GM19452 (cell line): ENCODE measurements at regions not wholly inside any gene's neighbourhood (a gene's known extent, or its start where the extent isn't known, plus 50 kb on each side); places are given as distances from the start of the nearest gene placed in this dataset.
A peak's percentile ranks its signal among the peaks of the same experiment; 100 is the strongest.
"Not testable (repeated sequence)": the region's sequence is repeated elsewhere in the genome, so short reads cannot be mapped to it uniquely, and the experiment has no call there.

Experiments
- ATAC-seq: cut with Tn5 transposase; IDR thresholded peaks from one replicate; pipeline ENCODE4 v1.9.1; 2021; ENCODE audit not compliant: unreplicated experiment

- ATAC-seq = no peak
Measured at GRCh38 chr3:182323126-182323700, 470.1 kb upstream of the ATP11B start.

GRCh38 chr3:182323898-182324297 is 469.4 kb upstream of the ATP11B start:
- no peak for ATAC-seq

- peak; percentile 62 for ATAC-seq
Measured at GRCh38 chr3:182325213-182325950, 467.9 kb upstream of the ATP11B start.

DNA sequence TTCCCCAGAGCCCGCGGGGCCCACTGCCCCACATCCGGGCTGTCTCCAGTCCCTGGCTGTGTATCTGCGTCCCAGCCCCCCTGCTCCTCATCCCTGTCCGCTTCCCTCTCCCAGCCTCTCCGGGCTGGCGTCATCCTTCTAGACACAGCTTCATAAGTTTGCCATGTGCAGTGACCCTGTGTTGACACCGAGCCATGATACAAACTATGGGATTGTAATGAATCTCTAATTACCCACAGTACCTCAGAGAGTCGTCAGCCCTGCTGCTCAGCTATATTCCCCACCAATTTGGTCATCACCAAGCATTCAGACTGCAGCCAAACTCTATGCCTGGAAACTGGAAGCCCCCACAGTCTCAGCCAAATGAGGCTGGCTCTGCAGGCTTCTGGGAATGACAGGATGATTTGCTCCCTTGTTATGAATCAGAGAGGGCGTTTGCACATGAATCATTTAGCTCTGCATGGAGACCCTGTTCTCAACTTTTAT is 466.1 kb upstream of the ATP11B start:
- ATAC-seq = no peak

GRCh38 chr3:182330646-182331045 is 462.7 kb upstream of the ATP11B start:
- ATAC-seq = no peak

GRCh38 chr3:182331341-182331740 is 462.0 kb upstream of the ATP11B start:
- ATAC-seq = no peak

DNA sequence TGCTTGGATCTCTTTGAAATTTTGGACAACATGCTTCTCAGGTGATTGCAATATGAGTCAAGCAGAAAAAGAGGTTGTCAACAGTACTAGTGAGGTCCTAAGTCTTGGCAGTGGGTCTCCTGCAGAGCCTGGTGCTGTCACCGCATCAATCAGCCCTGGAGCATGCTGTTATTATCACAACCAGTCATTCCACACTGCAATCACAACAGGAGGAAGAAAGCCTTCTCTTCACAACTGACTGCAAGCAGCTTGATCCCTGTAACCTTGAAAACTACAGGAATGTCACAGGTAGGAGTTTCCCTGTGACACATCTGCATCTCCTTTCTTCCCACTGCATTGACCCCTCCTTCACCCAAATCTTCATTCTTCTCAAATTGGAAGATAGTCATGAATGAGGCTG is 451.1 kb upstream of the ATP11B start:
- no peak for ATAC-seq

DNA sequence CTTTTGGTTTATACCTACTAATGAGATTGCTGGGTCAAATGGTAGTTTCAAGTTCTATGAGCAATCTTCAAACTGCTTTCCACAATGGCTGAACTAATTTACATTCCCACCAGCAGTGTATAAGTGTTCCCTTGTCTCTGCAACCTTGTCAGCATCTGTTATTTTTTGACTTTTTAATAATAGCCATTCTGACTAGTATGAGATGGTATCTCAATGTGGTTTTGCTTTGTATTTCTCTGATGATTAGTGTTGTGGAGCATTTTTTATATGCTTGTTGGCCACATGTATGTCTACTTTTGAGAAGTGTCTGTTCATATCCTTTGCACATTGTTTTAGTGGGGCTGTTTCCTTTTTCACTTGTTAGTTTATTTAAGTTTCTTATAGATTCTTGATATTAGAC is 449.3 kb upstream of the ATP11B start:
- not testable (repeated sequence) for ATAC-seq

DNA sequence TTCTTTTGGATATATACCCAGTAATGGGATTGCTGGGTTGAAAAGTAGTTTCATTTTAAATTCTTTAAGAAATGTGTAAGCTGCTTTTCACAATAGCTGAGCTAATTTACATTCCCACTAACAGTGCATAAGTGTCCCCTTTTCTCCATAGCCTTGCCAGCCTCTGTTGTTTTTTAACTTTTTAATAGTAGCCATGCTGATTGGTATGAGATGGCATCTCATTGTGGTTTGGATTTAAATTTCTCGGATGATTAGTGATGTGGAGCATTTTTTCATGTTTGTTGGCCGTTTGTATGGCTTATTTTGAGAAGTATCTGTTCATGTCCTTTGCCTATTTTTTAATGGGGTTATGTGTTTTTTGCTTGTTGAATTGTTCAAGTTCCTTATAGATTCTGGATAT is 444.3 kb upstream of the ATP11B start:
- ATAC-seq = no peak

DNA sequence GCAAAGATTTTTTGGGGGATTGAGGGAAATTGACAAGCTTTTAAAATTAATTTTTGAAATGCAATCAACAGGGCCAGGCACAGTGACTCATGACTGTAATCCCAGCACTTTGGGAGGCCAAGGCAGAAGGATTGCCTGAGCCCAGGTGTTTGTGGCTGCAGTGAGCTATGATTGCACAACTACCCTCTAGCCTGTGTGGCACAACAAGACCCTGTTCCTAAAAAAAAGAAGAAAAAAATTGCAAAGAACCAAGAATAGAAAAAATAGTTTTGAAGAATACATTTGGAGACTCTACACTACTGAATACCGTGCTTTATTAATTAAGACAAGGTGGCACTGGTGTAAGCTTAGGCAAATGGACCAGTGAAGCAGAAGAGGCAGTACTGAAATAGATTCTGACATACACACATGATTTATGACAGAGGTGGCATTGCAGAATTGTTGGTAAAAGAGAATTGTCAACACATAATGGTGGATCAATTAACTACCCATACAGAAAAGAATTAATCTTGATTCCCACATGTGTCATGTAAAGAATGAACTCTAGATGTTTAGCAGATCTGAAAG is 443.3 kb upstream of the ATP11B start:
- ATAC-seq = no peak

- no peak for ATAC-seq
Measured at GRCh38 chr3:182357928-182358327, 435.4 kb upstream of the ATP11B start.

DNA sequence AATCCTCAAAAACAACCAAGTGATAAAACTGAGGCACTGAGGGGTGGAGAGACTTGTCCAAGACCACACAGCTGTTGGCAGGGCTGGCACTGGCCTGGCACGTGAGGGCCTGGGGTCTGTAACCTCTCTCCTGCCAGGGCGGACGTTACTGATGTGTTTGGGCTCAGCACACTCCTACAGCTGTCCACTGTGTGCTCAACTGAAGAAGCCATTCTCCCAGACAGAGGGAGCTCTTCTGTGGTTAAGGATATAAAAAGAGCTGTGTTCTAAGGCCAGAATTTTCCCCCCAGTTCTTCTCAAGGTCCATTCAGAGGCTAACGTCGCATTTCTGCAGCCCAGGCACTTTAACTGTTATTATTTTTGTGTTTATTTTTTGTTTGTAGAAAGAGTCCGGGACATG is 429.0 kb upstream of the ATP11B start:
- no peak for ATAC-seq

DNA sequence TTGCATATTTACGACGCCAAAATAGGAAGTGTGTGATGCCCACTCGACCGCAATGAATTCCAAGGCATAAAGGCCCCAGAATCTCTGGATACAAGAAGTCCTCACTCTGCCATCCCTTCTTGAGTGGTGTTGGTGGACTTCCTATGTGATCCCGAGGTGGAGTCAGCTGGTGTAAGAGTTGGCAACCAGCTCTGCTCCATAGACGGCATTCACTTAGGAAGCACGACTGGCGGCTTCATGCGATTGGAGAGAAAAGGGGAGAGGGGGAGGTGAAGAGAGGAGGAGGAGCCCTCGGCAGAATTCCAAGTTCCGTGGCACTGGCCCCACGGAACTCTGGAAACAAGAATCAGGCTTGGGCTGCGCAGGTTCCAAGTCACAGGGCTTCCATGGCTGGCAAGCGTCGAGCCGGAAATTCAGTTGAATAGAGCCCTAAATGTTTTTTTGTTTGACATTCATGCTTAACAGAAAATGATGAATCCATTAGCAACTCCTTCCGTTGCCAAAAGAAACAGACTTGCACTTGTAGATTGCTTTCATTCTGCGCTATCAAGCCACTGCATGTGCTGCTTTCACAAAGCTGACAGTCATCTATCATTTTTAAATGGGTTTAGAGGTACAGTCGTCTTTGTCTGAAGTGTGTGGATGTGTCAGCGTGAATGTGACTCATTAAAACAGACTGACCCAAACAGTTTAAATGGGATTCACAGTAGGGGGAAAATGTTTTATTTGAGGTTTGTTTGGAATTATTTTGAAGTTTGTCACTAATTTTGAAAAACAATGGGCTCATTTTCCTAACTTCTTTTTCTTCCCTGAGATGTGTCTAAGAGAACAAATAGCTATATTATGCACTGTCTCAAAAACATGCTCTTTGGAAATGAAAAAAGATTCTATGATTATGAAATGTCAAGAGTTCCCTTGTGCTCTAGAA is 428.3 kb upstream of the ATP11B start:
- ATAC-seq = no peak

GRCh38 chr3:182366746-182367145 is 426.6 kb upstream of the ATP11B start:
- ATAC-seq = no peak

DNA sequence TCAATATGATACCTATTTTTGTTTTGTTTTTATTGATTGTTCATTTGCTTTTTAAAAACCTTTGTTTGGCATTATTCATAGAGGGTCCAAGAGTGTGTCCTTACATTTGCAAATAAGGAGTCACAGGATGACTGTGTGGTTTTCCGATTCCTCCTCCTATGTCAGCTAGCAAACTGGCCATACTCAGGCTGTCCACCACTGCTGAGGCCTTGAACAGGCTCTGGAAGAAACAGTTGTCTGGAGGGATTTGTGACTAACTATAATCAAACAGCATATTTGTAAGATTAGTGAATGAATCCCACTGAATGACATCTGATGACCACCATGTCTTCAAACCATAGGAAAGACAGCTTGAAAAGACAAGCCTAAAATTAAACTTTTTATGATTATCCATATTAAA is 423.4 kb upstream of the ATP11B start:
- no peak for ATAC-seq

- no peak for ATAC-seq
Measured at GRCh38 chr3:182370949-182371348, 422.4 kb upstream of the ATP11B start.

- ATAC-seq = no peak
Measured at GRCh38 chr3:182375916-182376315, 417.4 kb upstream of the ATP11B start.

- ATAC-seq = no peak
Measured at GRCh38 chr3:182382112-182382857, 411.0 kb upstream of the ATP11B start.

DNA sequence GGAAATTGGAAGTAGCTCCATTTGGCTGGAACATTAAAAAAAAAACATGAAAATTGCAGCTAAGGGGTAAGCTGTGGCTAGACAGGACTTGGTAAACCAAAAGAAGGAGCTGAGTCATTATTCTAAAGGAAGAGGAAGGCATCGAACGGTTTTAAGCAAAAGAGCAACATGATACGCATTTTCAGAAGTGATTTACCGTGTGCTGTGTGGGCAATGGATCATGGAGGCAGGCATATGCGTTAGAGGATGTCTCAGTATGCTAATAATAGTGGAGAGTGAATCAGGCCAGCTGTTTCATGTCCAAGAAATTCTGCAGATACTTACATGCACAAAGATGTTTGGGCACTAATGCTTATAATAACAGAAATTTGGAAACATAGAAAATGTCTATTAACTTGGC is 409.1 kb upstream of the ATP11B start:
- no peak for ATAC-seq

DNA sequence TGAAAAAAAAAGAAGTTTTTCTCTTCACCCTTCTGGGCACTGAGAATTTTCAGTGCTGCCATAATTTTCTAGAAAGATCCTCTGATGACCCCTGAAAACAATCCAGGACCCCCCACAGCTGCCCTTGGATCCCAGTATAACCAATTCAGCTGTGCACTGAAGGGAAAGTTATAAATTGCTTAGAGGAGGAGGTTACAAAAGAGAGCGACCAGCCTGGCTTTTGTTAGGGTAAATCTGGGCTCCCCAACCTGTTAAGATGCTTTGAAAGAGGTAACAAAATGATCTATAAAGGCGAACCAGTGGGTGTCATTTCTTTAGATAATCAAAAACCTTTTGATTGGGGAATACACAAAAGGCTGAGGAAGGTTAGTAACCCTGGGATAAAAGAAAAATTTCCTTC is 407.9 kb upstream of the ATP11B start:
- no peak for ATAC-seq

DNA sequence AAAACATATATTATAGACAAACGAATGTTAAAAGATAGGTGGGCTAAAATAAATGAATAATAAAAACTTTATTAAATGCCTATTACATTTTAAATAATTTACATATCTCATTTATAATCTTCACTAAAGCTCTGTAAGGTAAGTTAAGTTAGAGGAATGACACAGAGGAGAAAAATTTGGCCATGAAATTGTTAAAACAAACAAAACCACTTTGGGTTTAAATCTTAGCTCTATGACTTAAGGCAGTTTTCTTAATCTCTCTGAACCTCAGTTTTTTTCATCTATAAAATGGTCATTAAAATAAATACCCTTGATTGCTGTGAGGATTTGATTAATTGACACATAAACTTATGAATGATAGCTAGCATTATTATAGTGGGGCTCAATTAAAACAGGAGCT is 404.8 kb upstream of the ATP11B start:
- no peak for ATAC-seq
